Panc1 (cell line): ENCODE measurements at regions not wholly inside any gene's neighbourhood (a gene's known extent, or its start where the extent isn't known, plus 50 kb on each side); places are given as distances from the start of the nearest gene placed in this dataset.

Source experiments
- ATAC-seq: fragments of 200-7000 bp; cut with Tn5 transposase; 2 replicates; pipeline ENCODE4 v1.9.1; 2020; ENCODE audit warnings: mild to moderate bottlenecking, moderate library complexity
- BruUV-seq: library from RNA; stranded (reverse); fragments of 400-500 nt; replicated peaks from 2 replicates; lab custom pipeline; 2021; lab: Mats Ljungman, UMichigan
- CTCF ChIA-PET: fragments of 300-600 bp; sonication (Branson Sonifier 250); formaldehyde crosslinking; loops from one replicate; lab custom pipeline; 2022; ENCODE audit warnings: antibody characterized with exemption; lab: Charles Lee
- POLR2A ChIA-PET: fragments of 300-600 bp; sonication (Branson Sonifier 250); formaldehyde crosslinking; loops from one replicate; lab custom pipeline; 2022; ENCODE audit warnings: antibody characterized with exemption; lab: Charles Lee
- DNase-seq: peaks from one replicate; pipeline ENCODE4 v3.0.0-alpha.2; 2010; ENCODE audit warnings: low read depth, low spot score
- H3K27ac ChIP-seq: 2 replicates; pipeline ENCODE4 v1.5.1; 2011; ENCODE audit warnings: mild to moderate bottlenecking, low read length, inconsistent platforms
- H3K27me3 ChIP-seq: fragments of 200-500 bp; sonication (Bioruptor generic); 2 replicates; pipeline ENCODE4 v1.6.0; 2014; ENCODE audit warnings: low read length, inconsistent platforms; ENCODE audit not compliant: control insufficient read depth, insufficient read depth
- H3K36me3 ChIP-seq: fragments of 200-500 bp; sonication (Bioruptor generic); 2 replicates; pipeline ENCODE4 v1.5.1; 2014; ENCODE audit warnings: inconsistent platforms, mild to moderate bottlenecking, low read length, moderate library complexity; ENCODE audit not compliant: control insufficient read depth, insufficient read depth
- H3K4me1 ChIP-seq: 2 replicates; pipeline ENCODE4 v1.5.1; 2011; ENCODE audit warnings: inconsistent platforms, mild to moderate bottlenecking, low read length, moderate library complexity; ENCODE audit not compliant: control insufficient read depth, insufficient read depth
- H3K4me3 ChIP-seq, 2 experiments: 2 replicates each; pipeline ENCODE4 v1.5.1; 2011 to 2012; ENCODE audit warnings: low read depth in 2 of 2, low read length in 2 of 2, mild to moderate bottlenecking in 2 of 2, inconsistent platforms in 1 of 2, moderate library complexity in 1 of 2
- H3K9me3 ChIP-seq: fragments of 200-500 bp; sonication (Bioruptor generic); 2 replicates; pipeline ENCODE4 v1.5.1; 2014; ENCODE audit warnings: low read depth, mild to moderate bottlenecking, inconsistent platforms, low read length, moderate library complexity; ENCODE audit not compliant: control insufficient read depth, insufficient read depth
- CTCF ChIP-seq: fragments of 450-650 bp; IDR thresholded peaks from 2 replicates; pipeline ENCODE4 v1.5.1; 2017; ENCODE audit warnings: mild to moderate bottlenecking
- POLR2AphosphoS5 ChIP-seq: IDR thresholded peaks from 2 replicates; pipeline ENCODE4 v1.6.1; 2012; ENCODE audit warnings: mild to moderate bottlenecking, low read depth, low read length, moderate library complexity
- REST ChIP-seq, 2 experiments: IDR thresholded peaks; 2 replicates each; pipeline ENCODE4 v1.6.1; 2011 to 2012; ENCODE audit warnings: low read depth in 2 of 2, control low read depth in 1 of 2, low read length in 1 of 2, mild to moderate bottlenecking in 1 of 2, moderate library complexity in 1 of 2; ENCODE audit not compliant: insufficient read depth in 1 of 2
- SIN3A ChIP-seq: IDR thresholded peaks from 2 replicates; pipeline ENCODE4 v1.6.1; 2012; ENCODE audit warnings: low read depth, mild to moderate bottlenecking, low read length, moderate library complexity, borderline replicate concordance; ENCODE audit not compliant: insufficient read depth
- TCF7L2 ChIP-seq: IDR thresholded peaks from 2 replicates; pipeline ENCODE4 v1.6.1; 2011; ENCODE audit warnings: mild to moderate bottlenecking, low read depth, low read length, inconsistent platforms
- in situ Hi-C: cut with HindIII; loops from 2 replicates; pipeline ENCODE4 v1.10.0; 2016; ENCODE audit warnings: low sequenced_read_pairs, low pct_unique_long_range_greater_than_20kb
- intact Hi-C: fragments of 100-400 bp; cut with micrococcal nuclease; formaldehyde crosslinking; loops from one replicate; pipeline ENCODE4 v1.10.0; 2022; ENCODE audit not compliant: unreplicated experiment

- in situ Hi-C loops: no loop called here
- TF ChIP-seq SIN3A: no peak
- TF ChIP-seq REST (IDR thresholded peaks at IDR 0.05; ENCODE audit: insufficient read depth in 1 of 2, low read depth in 2 of 2, low read length in 1 of 2): no peak
- no peak for TF ChIP-seq TCF7L2
- TF ChIP-seq POLR2AphosphoS5: no peak
- TF ChIP-seq CTCF: no peak
- Histone ChIP-seq H3K27me3 (no peaks in the 10 kb centered on the region), H3K9me3 (no peaks in the 10 kb centered on the region), H3K4me1 (no peaks in the 10 kb centered on the region), H3K4me3 (no peak overlapping the region), H3K27ac (no peak overlapping the region), H3K36me3 (no peaks in the 10 kb centered on the region)
- intact Hi-C loops: no loop called here
- ATAC-seq (no peak), DNase-seq (no peak)
- CTCF ChIA-PET: no interaction called here
- POLR2A ChIA-PET: interaction anchor here (0.5 kb wide), 1 partner anchor 228 kb away, joined by 5 read pairs; no protein-coding TSS in a partner anchor
- BruUV-seq: no TSS peak
Observed at GRCh38 chr20:39222101-39222500, 260.0 kb downstream of the DHX35 start.

GRCh38 chr20:39216195-39216594 lies 254.1 kb downstream of the DHX35 start:
- ATAC-seq: no peak
- H3K4me3 ChIP-seq: no peak overlapping the region
- no peaks in the 10 kb centered on the region for H3K9me3 ChIP-seq
- no TSS peak for BruUV-seq
- no peak overlapping the region for H3K27ac ChIP-seq
- no peak for DNase-seq
- ChIA-PET CTCF (no interaction called here), POLR2A (interaction anchor here (0.6 kb wide), 1 partner anchor 151 kb away, joined by 3 read pairs; no protein-coding TSS in a partner anchor)
- no peaks in the 10 kb centered on the region for H3K27me3 ChIP-seq
- intact Hi-C loops: no loop called here
- TF ChIP-seq CTCF (no peak), SIN3A (no peak), POLR2AphosphoS5 (no peak), TCF7L2 (no peak), REST (IDR thresholded peaks at IDR 0.05; ENCODE audit: insufficient read depth in 1 of 2, low read depth in 2 of 2, low read length in 1 of 2) (no peak)
- no peaks in the 10 kb centered on the region for H3K4me1 ChIP-seq
- no peaks in the 10 kb centered on the region for H3K36me3 ChIP-seq
- in situ Hi-C loops: no loop called here
